ENCODE measurements at regions not wholly inside any gene's neighbourhood (a gene's known extent, or its start where the extent isn't known, plus 50 kb on each side); places are given as distances from the start of the nearest gene placed in this dataset.

GRCh38 chr1:34655875-34656240, 99.0 kb upstream of the GJB5 start:
- FAIRE-seq (no peak), DNase-seq (ENCODE audit: insufficient read length, low spot score) (no peak)
- TF ChIP-seq PAX5 (IDR thresholded peaks at IDR 0.05; ENCODE audit: insufficient read depth, low read length, severe bottlenecking) (no peak), SPI1 (IDR thresholded peaks at IDR 0.05; ENCODE audit: low read depth, low read length) (no peak), POLR2AphosphoS5 (IDR thresholded peaks at IDR 0.05; ENCODE audit: low read depth, low read length) (no peak), POLR2A (IDR thresholded peaks at IDR 0.05; ENCODE audit: low read depth, low read length) (no peak), POU2F2 (IDR thresholded peaks at IDR 0.05; ENCODE audit: low read depth, low read length) (no peak), TAF1 (IDR thresholded peaks at IDR 0.05; ENCODE audit: low read depth, low read length) (no peak)

GRCh38 chr1:34656299-34656698, 98.5 kb upstream of the GJB5 start:
- TF ChIP-seq POU2F2 (IDR thresholded peaks at IDR 0.05; ENCODE audit: low read depth, low read length) (no peak), TAF1 (IDR thresholded peaks at IDR 0.05; ENCODE audit: low read depth, low read length) (no peak), POLR2AphosphoS5 (IDR thresholded peaks at IDR 0.05; ENCODE audit: low read depth, low read length) (no peak), PAX5 (IDR thresholded peaks at IDR 0.05; ENCODE audit: insufficient read depth, low read length, severe bottlenecking) (no peak), SPI1 (IDR thresholded peaks at IDR 0.05; ENCODE audit: low read depth, low read length) (no peak), POLR2A (IDR thresholded peaks at IDR 0.05; ENCODE audit: low read depth, low read length) (no peak)
- FAIRE-seq (no peak), DNase-seq (ENCODE audit: insufficient read length, low spot score) (no peak)

- no peak for FAIRE-seq
- TF ChIP-seq TAF1 (IDR thresholded peaks at IDR 0.05; ENCODE audit: low read depth, low read length) (no peak), POLR2AphosphoS5 (IDR thresholded peaks at IDR 0.05; ENCODE audit: low read depth, low read length) (no peak), POLR2A (IDR thresholded peaks at IDR 0.05; ENCODE audit: low read depth, low read length) (no peak), SPI1 (IDR thresholded peaks at IDR 0.05; ENCODE audit: low read depth, low read length) (no peak), PAX5 (IDR thresholded peaks at IDR 0.05; ENCODE audit: insufficient read depth, low read length, severe bottlenecking) (no peak), POU2F2 (IDR thresholded peaks at IDR 0.05; ENCODE audit: low read depth, low read length) (no peak)
These were observed 98.1 kb upstream of the GJB5 start for GRCh38 chr1:34656731-34657130.

GRCh38 chr1:34657266-34657665, 97.6 kb upstream of the GJB5 start:
- TF ChIP-seq PAX5 (IDR thresholded peaks at IDR 0.05; ENCODE audit: insufficient read depth, low read length, severe bottlenecking) (no peak), SPI1 (IDR thresholded peaks at IDR 0.05; ENCODE audit: low read depth, low read length) (no peak), POLR2AphosphoS5 (IDR thresholded peaks at IDR 0.05; ENCODE audit: low read depth, low read length) (no peak), POLR2A (IDR thresholded peaks at IDR 0.05; ENCODE audit: low read depth, low read length) (no peak), TAF1 (IDR thresholded peaks at IDR 0.05; ENCODE audit: low read depth, low read length) (no peak), POU2F2 (IDR thresholded peaks at IDR 0.05; ENCODE audit: low read depth, low read length) (no peak)
- no peak for DNase-seq (ENCODE audit: insufficient read length, low spot score)
- no peak for FAIRE-seq

More at GRCh38 chr1:34656731-34657130, 98.1 kb upstream of the GJB5 start:
- no peak for DNase-seq (ENCODE audit: insufficient read length, low spot score)

GRCh38 chr1:34657849-34658248, 97.0 kb upstream of the GJB5 start:
- DNase-seq (ENCODE audit: insufficient read length, low spot score): no peak
- FAIRE-seq: no peak
- no peak for TF ChIP-seq SPI1 (IDR thresholded peaks at IDR 0.05; ENCODE audit: low read depth, low read length)
- no peak for TF ChIP-seq TAF1 (IDR thresholded peaks at IDR 0.05; ENCODE audit: low read depth, low read length)
- no peak for TF ChIP-seq POU2F2 (IDR thresholded peaks at IDR 0.05; ENCODE audit: low read depth, low read length)
- no peak for TF ChIP-seq PAX5 (IDR thresholded peaks at IDR 0.05; ENCODE audit: insufficient read depth, low read length, severe bottlenecking)
- TF ChIP-seq POLR2AphosphoS5 (IDR thresholded peaks at IDR 0.05; ENCODE audit: low read depth, low read length): no peak
- no peak for TF ChIP-seq POLR2A (IDR thresholded peaks at IDR 0.05; ENCODE audit: low read depth, low read length)

GRCh38 chr1:34663031-34663430, 91.8 kb upstream of the GJB5 start:
- DNase-seq (ENCODE audit: insufficient read length, low spot score) (no peak), FAIRE-seq (no peak)
- no peak for TF ChIP-seq TAF1 (IDR thresholded peaks at IDR 0.05; ENCODE audit: low read depth, low read length)
- TF ChIP-seq POLR2A (IDR thresholded peaks at IDR 0.05; ENCODE audit: low read depth, low read length): no peak
- TF ChIP-seq SPI1 (IDR thresholded peaks at IDR 0.05; ENCODE audit: low read depth, low read length): no peak
- no peak for TF ChIP-seq POU2F2 (IDR thresholded peaks at IDR 0.05; ENCODE audit: low read depth, low read length)
- TF ChIP-seq PAX5 (IDR thresholded peaks at IDR 0.05; ENCODE audit: insufficient read depth, low read length, severe bottlenecking): no peak
- no peak for TF ChIP-seq POLR2AphosphoS5 (IDR thresholded peaks at IDR 0.05; ENCODE audit: low read depth, low read length)

- DNase-seq (ENCODE audit: insufficient read length, low spot score) (no peak), FAIRE-seq (no peak)
- no peak for TF ChIP-seq PAX5 (IDR thresholded peaks at IDR 0.05; ENCODE audit: insufficient read depth, low read length, severe bottlenecking)
- no peak for TF ChIP-seq POU2F2 (IDR thresholded peaks at IDR 0.05; ENCODE audit: low read depth, low read length)
- no peak for TF ChIP-seq POLR2AphosphoS5 (IDR thresholded peaks at IDR 0.05; ENCODE audit: low read depth, low read length)
- TF ChIP-seq TAF1 (IDR thresholded peaks at IDR 0.05; ENCODE audit: low read depth, low read length): no peak
- TF ChIP-seq POLR2A (IDR thresholded peaks at IDR 0.05; ENCODE audit: low read depth, low read length): no peak
- no peak for TF ChIP-seq SPI1 (IDR thresholded peaks at IDR 0.05; ENCODE audit: low read depth, low read length)
These were observed 86.8 kb upstream of the GJB5 start for GRCh38 chr1:34668063-34668462.

- no peak for FAIRE-seq
- no peak for TF ChIP-seq TAF1 (IDR thresholded peaks at IDR 0.05; ENCODE audit: low read depth, low read length)
- no peak for TF ChIP-seq PAX5 (IDR thresholded peaks at IDR 0.05; ENCODE audit: insufficient read depth, low read length, severe bottlenecking)
- TF ChIP-seq POLR2AphosphoS5 (IDR thresholded peaks at IDR 0.05; ENCODE audit: low read depth, low read length): no peak
- no peak for TF ChIP-seq SPI1 (IDR thresholded peaks at IDR 0.05; ENCODE audit: low read depth, low read length)
- no peak for TF ChIP-seq POU2F2 (IDR thresholded peaks at IDR 0.05; ENCODE audit: low read depth, low read length)
- no peak for DNase-seq (ENCODE audit: insufficient read length, low spot score)
These were observed 83.9 kb upstream of the GJB5 start for GRCh38 chr1:34670982-34671381.

GRCh38 chr1:34671887-34672286, 83.0 kb upstream of the GJB5 start:
- no peak for TF ChIP-seq POLR2A (IDR thresholded peaks at IDR 0.05; ENCODE audit: low read depth, low read length)
- no peak for TF ChIP-seq POLR2AphosphoS5 (IDR thresholded peaks at IDR 0.05; ENCODE audit: low read depth, low read length)
- no peak for TF ChIP-seq TAF1 (IDR thresholded peaks at IDR 0.05; ENCODE audit: low read depth, low read length)
- no peak for TF ChIP-seq SPI1 (IDR thresholded peaks at IDR 0.05; ENCODE audit: low read depth, low read length)
- TF ChIP-seq POU2F2 (IDR thresholded peaks at IDR 0.05; ENCODE audit: low read depth, low read length): no peak
- no peak for TF ChIP-seq PAX5 (IDR thresholded peaks at IDR 0.05; ENCODE audit: insufficient read depth, low read length, severe bottlenecking)
- no peak for FAIRE-seq
- no peak for DNase-seq (ENCODE audit: insufficient read length, low spot score)

Data from GM12891 (cell line).